Transverse colon (tissue), 4 donors: ENCODE measurements at regions not wholly inside any gene's neighbourhood (a gene's known extent, or its start where the extent isn't known, plus 50 kb on each side); places are given as distances from the start of the nearest gene placed in this dataset.
"Not testable (repeated sequence)": the region's sequence is repeated elsewhere in the genome, so short reads cannot be mapped to it uniquely, and the experiment has no call there.

Experiments used
- POLR2A ChIP-seq: fragments of 450-650 bp; IDR thresholded peaks from one replicate; pipeline ENCODE4 v1.6.1; 2016; ENCODE audit warnings: antibody characterized with exemption, mild to moderate bottlenecking, moderate library complexity
- POLR2AphosphoS5 ChIP-seq, 3 donors: sonication (generic); formaldehyde crosslinking; IDR thresholded peaks; one replicate each; pipeline ENCODE4 v1.6.1; 2016; ENCODE audit warnings: antibody characterized with exemption in 3 of 3
- TF ChIP-seq, protein P1 (sequence below), 5 experiments: fragments of 200-600 bp in 3 of 5; fragments of 450-650 bp in 2 of 5; sonication (generic) in 3 of 5; IDR thresholded peaks; 1 replicate in 2 of 5; 2 replicates in 3 of 5; pipeline ENCODE4 v1.5.1; 2016 to 2017; ENCODE audit warnings: antibody characterized with exemption in 5 of 5, inconsistent platforms in 3 of 5, mild to moderate bottlenecking in 2 of 5, moderate library complexity in 1 of 5

DNA sequence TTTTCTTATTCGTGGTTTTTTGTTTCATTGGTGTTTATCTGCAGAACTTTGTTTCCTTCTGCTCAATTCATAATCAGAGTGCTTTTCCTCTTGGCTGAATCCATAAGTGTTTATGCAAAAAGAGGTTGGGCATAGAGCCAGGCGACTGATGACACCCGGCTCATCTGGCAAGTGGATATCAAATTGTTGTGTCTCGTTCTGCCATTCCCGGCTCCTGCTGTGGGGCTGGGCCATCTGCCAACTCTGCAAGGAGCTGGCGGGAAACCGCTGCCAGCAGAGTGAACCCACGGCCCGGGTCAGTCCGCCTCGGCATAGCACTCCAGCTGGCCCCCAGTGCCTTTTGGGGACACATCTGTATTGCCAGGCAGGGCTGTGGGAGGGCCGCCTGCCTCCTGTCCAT, 83.0 kb upstream of the ROPN1B start:
- TF ChIP-seq, protein P1, sequence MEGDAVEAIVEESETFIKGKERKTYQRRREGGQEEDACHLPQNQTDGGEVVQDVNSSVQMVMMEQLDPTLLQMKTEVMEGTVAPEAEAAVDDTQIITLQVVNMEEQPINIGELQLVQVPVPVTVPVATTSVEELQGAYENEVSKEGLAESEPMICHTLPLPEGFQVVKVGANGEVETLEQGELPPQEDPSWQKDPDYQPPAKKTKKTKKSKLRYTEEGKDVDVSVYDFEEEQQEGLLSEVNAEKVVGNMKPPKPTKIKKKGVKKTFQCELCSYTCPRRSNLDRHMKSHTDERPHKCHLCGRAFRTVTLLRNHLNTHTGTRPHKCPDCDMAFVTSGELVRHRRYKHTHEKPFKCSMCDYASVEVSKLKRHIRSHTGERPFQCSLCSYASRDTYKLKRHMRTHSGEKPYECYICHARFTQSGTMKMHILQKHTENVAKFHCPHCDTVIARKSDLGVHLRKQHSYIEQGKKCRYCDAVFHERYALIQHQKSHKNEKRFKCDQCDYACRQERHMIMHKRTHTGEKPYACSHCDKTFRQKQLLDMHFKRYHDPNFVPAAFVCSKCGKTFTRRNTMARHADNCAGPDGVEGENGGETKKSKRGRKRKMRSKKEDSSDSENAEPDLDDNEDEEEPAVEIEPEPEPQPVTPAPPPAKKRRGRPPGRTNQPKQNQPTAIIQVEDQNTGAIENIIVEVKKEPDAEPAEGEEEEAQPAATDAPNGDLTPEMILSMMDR (IDR thresholded peaks at IDR 0.05): not testable (repeated sequence)
- not testable (repeated sequence) for TF ChIP-seq POLR2AphosphoS5 (IDR thresholded peaks at IDR 0.05); POLR2A
